ENCODE measurements at regions not wholly inside any gene's neighbourhood (a gene's known extent, or its start where the extent isn't known, plus 50 kb on each side); places are given as distances from the start of the nearest gene placed in this dataset.

DNA sequence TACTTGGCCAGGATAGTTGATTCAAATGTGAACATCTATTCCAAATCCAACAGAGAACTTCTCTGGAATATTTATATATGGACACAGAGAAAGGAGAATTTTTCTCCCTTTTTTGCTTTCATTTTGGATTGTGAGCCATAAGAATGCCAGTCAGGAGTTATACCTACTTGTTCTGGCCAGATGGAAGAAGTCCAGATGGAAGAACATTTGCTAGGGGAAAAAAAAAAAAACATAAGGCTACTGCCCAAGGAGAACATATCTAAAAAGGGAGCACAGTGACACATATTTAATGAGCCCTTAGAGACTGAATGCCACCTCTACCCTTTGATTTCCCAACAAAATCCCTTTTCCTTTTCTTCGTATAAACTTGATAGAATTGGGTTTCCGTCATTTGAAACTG, 61.7 kb upstream of the PPP2R2B start:
- Histone ChIP-seq H3K9me3 (no peaks in the 10 kb centered on the region), H3K4me3 (no peak overlapping the region), H3K27me3 (peaks cover 9% of the 10 kb centered on the region), H3K36me3 (no peaks in the 10 kb centered on the region)
- no peak for DNase-seq

- Histone ChIP-seq H3K27me3 (peaks cover 3% of the 10 kb centered on the region), H3K36me3 (no peaks in the 10 kb centered on the region), H3K4me3 (no peak overlapping the region), H3K9me3 (no peaks in the 10 kb centered on the region)
- DNase-seq = no peak
Measured at GRCh38 chr5:146944019-146944418, 65.5 kb upstream of the PPP2R2B start.

GRCh38 chr5:146944764-146945616, 66.4 kb upstream of the PPP2R2B start:
- H3K4me3 ChIP-seq = no peak overlapping the region
- DNase-seq = no peak
- H3K36me3 ChIP-seq = no peaks in the 10 kb centered on the region
- H3K27me3 ChIP-seq = no peaks in the 10 kb centered on the region; the same call in 1 of the 2 replicates
- H3K9me3 ChIP-seq = no peaks in the 10 kb centered on the region

GRCh38 chr5:146945617-146946084, 67.1 kb upstream of the PPP2R2B start:
- no peak for DNase-seq
- no peaks in the 10 kb centered on the region for H3K36me3 ChIP-seq
- H3K9me3 ChIP-seq = no peaks in the 10 kb centered on the region
- H3K27me3 ChIP-seq = no peaks in the 10 kb centered on the region; the same call in 1 of the 2 replicates
- no peak overlapping the region for H3K4me3 ChIP-seq

GRCh38 chr5:146947181-146947941, 68.8 kb upstream of the PPP2R2B start:
- Histone ChIP-seq H3K36me3 (no peaks in the 10 kb centered on the region), H3K4me3 (no peak overlapping the region), H3K27me3 (no peaks in the 10 kb centered on the region; the same call in 1 of the 2 replicates), H3K9me3 (no peaks in the 10 kb centered on the region)
- DNase-seq = peak; percentile 17

GRCh38 chr5:146948666-146949065, 70.1 kb upstream of the PPP2R2B start:
- no peaks in the 10 kb centered on the region for H3K36me3 ChIP-seq
- no peaks in the 10 kb centered on the region for H3K9me3 ChIP-seq
- DNase-seq = no peak
- no peaks in the 10 kb centered on the region; the same call in 1 of the 2 replicates for H3K27me3 ChIP-seq
- no peak overlapping the region for H3K4me3 ChIP-seq

DNA sequence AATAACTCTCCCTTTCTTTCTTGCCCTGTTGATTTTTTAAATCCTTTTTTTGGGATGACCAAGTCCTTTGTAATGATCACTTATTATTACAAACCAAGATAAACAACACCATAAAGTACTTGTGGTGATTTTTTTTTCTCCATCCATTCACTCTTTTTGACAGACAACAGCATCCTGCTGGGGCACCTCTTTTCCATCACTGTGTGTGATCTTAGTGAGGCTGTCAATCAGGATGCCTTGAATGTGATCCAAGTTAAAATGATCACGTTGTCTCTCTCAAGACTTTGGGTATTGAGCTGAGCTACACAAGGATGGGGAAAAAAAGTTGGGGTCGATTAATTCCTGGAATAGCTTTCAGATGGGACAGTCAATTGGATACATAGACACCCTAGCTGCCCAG, 73.6 kb upstream of the PPP2R2B start:
- Histone ChIP-seq H3K27me3 (no peaks in the 10 kb centered on the region), H3K4me3 (no peak overlapping the region), H3K9me3 (no peaks in the 10 kb centered on the region), H3K36me3 (no peaks in the 10 kb centered on the region)
- DNase-seq = no peak

- no peak for DNase-seq
- H3K27me3 ChIP-seq = no peaks in the 10 kb centered on the region; the same call in 1 of the 2 replicates
- no peaks in the 10 kb centered on the region for H3K9me3 ChIP-seq
- H3K36me3 ChIP-seq = no peaks in the 10 kb centered on the region
- H3K4me3 ChIP-seq = no peak overlapping the region
Measured at GRCh38 chr5:146956217-146956616, 77.7 kb upstream of the PPP2R2B start.

DNA sequence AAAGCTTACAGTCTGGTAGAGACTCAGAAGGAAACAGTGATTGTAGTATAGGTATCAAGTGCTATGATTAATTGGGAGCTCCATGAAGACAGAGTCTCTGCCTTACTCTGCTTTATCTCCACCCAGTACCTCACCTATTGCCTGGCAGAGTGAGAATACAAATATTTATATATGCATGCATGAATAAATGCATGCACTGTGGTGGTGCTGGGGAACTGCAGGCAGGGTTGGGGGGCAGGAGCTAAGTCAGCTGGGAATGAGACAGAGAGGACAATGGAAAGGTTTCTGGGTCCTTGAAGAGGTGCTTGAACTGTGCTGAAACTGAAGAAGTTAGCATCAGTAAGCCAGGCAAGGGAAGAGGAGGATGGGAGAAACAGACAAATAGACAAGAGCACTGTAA, 80.8 kb upstream of the PPP2R2B start:
- H3K9me3 ChIP-seq = no peaks in the 10 kb centered on the region
- no peaks in the 10 kb centered on the region; the same call in 1 of the 2 replicates for H3K27me3 ChIP-seq
- no peak for DNase-seq
- no peaks in the 10 kb centered on the region for H3K36me3 ChIP-seq
- H3K4me3 ChIP-seq = no peak overlapping the region

DNA sequence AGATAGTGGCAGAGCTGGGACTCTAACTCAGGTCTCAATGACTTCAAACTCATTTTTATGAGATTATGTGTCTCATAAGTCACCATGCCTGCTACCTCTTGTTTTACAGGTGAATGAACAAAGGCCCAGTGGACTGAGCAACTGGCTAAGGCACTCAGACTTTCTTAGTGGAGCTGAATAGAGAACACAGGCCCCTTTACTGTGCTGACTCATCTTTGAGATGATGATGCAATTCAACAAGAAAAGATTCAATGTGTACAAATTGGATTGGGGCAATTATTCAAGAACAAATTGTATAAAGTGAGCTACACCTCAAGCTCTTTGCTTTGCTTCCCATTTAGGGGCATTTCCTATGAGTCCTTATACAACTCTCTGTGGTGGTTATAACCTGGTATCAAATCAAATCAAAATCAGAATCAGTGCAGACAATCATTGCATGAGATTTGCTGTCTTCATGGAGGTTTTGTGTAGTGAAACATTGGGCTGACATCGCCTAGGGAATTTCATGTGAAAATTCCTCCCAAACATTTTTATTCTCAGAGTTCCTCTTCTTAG, 84.3 kb upstream of the PPP2R2B start:
- Histone ChIP-seq H3K27me3 (no peaks in the 10 kb centered on the region; the same call in 1 of the 2 replicates), H3K36me3 (no peaks in the 10 kb centered on the region), H3K9me3 (no peaks in the 10 kb centered on the region), H3K4me3 (no peak overlapping the region)
- no peak for DNase-seq

GRCh38 chr5:146965761-146966659, 87.5 kb upstream of the PPP2R2B start:
- Histone ChIP-seq H3K4me3 (no peak overlapping the region), H3K9me3 (no peaks in the 10 kb centered on the region), H3K36me3 (no peaks in the 10 kb centered on the region), H3K27me3 (no peaks in the 10 kb centered on the region; the same call in 1 of the 2 replicates)
- peak; percentile 48 for DNase-seq

GRCh38 chr5:146967646-146968045, 89.1 kb upstream of the PPP2R2B start:
- no peaks in the 10 kb centered on the region; the same call in 1 of the 2 replicates for H3K27me3 ChIP-seq
- H3K9me3 ChIP-seq = no peaks in the 10 kb centered on the region
- no peaks in the 10 kb centered on the region for H3K36me3 ChIP-seq
- no peak for DNase-seq
- H3K4me3 ChIP-seq = no peak overlapping the region

DNA sequence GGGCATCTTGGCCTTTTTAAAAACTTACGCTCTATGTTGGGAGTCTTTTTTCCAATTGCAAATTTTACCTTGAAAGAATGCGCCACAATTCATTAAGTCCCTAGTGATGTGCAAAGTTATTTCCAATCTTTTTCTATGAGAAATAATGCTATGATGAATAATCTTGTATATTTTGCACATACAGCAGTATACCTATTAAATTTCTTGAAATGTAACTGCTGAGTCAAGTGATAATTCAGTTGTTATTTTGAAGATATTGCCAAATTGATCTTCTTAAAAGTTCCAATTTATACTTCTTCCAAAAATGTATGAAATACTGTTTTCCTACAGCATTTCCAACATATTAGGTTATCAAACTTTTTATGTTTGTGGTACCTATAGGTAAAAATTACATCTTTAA, 92.8 kb upstream of the PPP2R2B start:
- H3K27me3 ChIP-seq = peaks cover 3% of the 10 kb centered on the region; the same call in 1 of the 2 replicates
- H3K36me3 ChIP-seq = no peaks in the 10 kb centered on the region
- DNase-seq = no peak
- H3K4me3 ChIP-seq = no peak overlapping the region
- H3K9me3 ChIP-seq = no peaks in the 10 kb centered on the region

- H3K4me3 ChIP-seq = no peak overlapping the region
- peaks cover 12% of the 10 kb centered on the region for H3K9me3 ChIP-seq
- no peak for DNase-seq
- no peaks in the 10 kb centered on the region for H3K36me3 ChIP-seq
- no peaks in the 10 kb centered on the region for H3K27me3 ChIP-seq
Measured at GRCh38 chr5:146986469-146986868, 107.9 kb upstream of the PPP2R2B start.

- no peaks in the 10 kb centered on the region for H3K27me3 ChIP-seq
- H3K36me3 ChIP-seq = no peaks in the 10 kb centered on the region
- H3K9me3 ChIP-seq = peaks cover 8% of the 10 kb centered on the region; the same call in 1 of the 2 replicates
- H3K4me3 ChIP-seq = no peak overlapping the region
- DNase-seq = peak; percentile 2
Measured at GRCh38 chr5:146993876-146994530, 115.4 kb upstream of the PPP2R2B start.

- Histone ChIP-seq H3K36me3 (no peaks in the 10 kb centered on the region), H3K9me3 (0 out of 2 replicates have a peak, but pooled peaks cover 2% of the 10 kb centered on the region), H3K4me3 (no peak overlapping the region), H3K27me3 (no peaks in the 10 kb centered on the region)
- no peak for DNase-seq
Measured at GRCh38 chr5:146995878-146996277, 117.3 kb upstream of the PPP2R2B start.
